ENCODE measurements at regions not wholly inside any gene's neighbourhood (a gene's known extent, or its start where the extent isn't known, plus 50 kb on each side); places are given as distances from the start of the nearest gene placed in this dataset.

GRCh38 chrX:23511793-23512192 lies 155.5 kb upstream of the PRDX4 start:
- no peaks in the 10 kb centered on the region for H3K4me1 ChIP-seq (replicated peaks in 1 of 2; ENCODE audit: control insufficient read depth in 2 of 2, insufficient read depth in 2 of 2, low read length in 2 of 2)
- H3K9me3 ChIP-seq (replicated peaks; ENCODE audit: control insufficient read depth, insufficient read depth, low read depth, low read length): no peaks in the 10 kb centered on the region
- H3K9ac ChIP-seq (ENCODE audit: insufficient read depth in 1 of 2, low read depth in 2 of 2, low read length in 2 of 2): no peak overlapping the region
- H3K79me2 ChIP-seq (ENCODE audit: control insufficient read depth, insufficient read depth, low read length): no peaks in the 10 kb centered on the region
- FAIRE-seq: no peak
- DNase-seq (ENCODE audit: extremely low read depth in 1 of 4, low spot score in 3 of 4): no peak
- H2AFZ ChIP-seq (ENCODE audit: low read depth, low read length): no peak overlapping the region
- no TSS peak for BruUV-seq (replicated peaks)
- H3K9me1 ChIP-seq (ENCODE audit: control insufficient read depth, insufficient read depth, low read length): no peaks in the 10 kb centered on the region
- no peak for TF ChIP-seq ETS2 (tag; IDR thresholded peaks at IDR 0.05; ENCODE audit: borderline replicate concordance, poor library complexity, severe bottlenecking)
- TF ChIP-seq CHD1 (IDR thresholded peaks at IDR 0.05; ENCODE audit: low read length): no peak
- TF ChIP-seq ASH1L (IDR thresholded peaks at IDR 0.05; ENCODE audit: borderline replicate concordance, low read depth, partially characterized antibody): no peak
- TF ChIP-seq TRIM24 (IDR thresholded peaks at IDR 0.05): no peak
- TF ChIP-seq U2AF1 (optimal IDR thresholded peaks at IDR 0.05; ENCODE audit: low read depth, low read length): no peak
- no peak for TF ChIP-seq ARNT (IDR thresholded peaks at IDR 0.05)
- TF ChIP-seq RAD21 (CRISPR knock-in tag; conservative IDR thresholded peaks at IDR 0.05 in 1 of 2, IDR thresholded peaks at IDR 0.05 in 1 of 2): no peak
- no peak for TF ChIP-seq MAFF (IDR thresholded peaks at IDR 0.05; ENCODE audit: low read length)
- no peak for TF ChIP-seq CCNT2 (IDR thresholded peaks at IDR 0.05; ENCODE audit: borderline replicate concordance, extremely low read depth, insufficient read length, low read depth, low read length)
- TF ChIP-seq SOX6 (IDR thresholded peaks at IDR 0.05): no peak
- TF ChIP-seq SMC3 (conservative IDR thresholded peaks at IDR 0.05; ENCODE audit: insufficient read depth, low read depth, low read length): no peak
- no peak for TF ChIP-seq ETV5 (CRISPR knock-in tag; IDR thresholded peaks at IDR 0.05; ENCODE audit: low read depth)
- TF ChIP-seq KLF1 (tag; IDR thresholded peaks at IDR 0.05): no peak
- H3K27me3 ChIP-seq (ENCODE audit: control insufficient read depth in 2 of 2, insufficient read depth in 2 of 2, low read length in 2 of 2): no peaks in the 10 kb centered on the region
- in situ Hi-C loops (cut with MboI) (no loop called here), intact Hi-C loops (cut with micrococcal nuclease) (no loop called here)
- ChIA-PET CTCF (ENCODE audit: low intra/inter-chr PET ratio) (no interaction called here), POLR2A (no interaction called here)
- no peak for ATAC-seq
- WGBS (ENCODE audit: insufficient coverage, low coverage, missing lambda C conversion rate): 0% methylated on average over 2 of the region's 2 CpGs
- H3K4me3 ChIP-seq: no peak overlapping the region
- H3K27ac ChIP-seq (ENCODE audit: extremely low read depth, low read depth, low read length): no peak overlapping the region
- H4K20me1 ChIP-seq (replicated peaks; ENCODE audit: control insufficient read depth, insufficient read depth, low read length): no peaks in the 10 kb centered on the region
- H3K4me2 ChIP-seq (ENCODE audit: insufficient read depth, low read length): no peak overlapping the region
- H3K36me3 ChIP-seq (ENCODE audit: control insufficient read depth, insufficient read depth, low read length): no peaks in the 10 kb centered on the region

Measured in K562 (cell line).